ENCODE measurements at regions not wholly inside any gene's neighbourhood (a gene's known extent, or its start where the extent isn't known, plus 50 kb on each side); places are given as distances from the start of the nearest gene placed in this dataset.

DNA sequence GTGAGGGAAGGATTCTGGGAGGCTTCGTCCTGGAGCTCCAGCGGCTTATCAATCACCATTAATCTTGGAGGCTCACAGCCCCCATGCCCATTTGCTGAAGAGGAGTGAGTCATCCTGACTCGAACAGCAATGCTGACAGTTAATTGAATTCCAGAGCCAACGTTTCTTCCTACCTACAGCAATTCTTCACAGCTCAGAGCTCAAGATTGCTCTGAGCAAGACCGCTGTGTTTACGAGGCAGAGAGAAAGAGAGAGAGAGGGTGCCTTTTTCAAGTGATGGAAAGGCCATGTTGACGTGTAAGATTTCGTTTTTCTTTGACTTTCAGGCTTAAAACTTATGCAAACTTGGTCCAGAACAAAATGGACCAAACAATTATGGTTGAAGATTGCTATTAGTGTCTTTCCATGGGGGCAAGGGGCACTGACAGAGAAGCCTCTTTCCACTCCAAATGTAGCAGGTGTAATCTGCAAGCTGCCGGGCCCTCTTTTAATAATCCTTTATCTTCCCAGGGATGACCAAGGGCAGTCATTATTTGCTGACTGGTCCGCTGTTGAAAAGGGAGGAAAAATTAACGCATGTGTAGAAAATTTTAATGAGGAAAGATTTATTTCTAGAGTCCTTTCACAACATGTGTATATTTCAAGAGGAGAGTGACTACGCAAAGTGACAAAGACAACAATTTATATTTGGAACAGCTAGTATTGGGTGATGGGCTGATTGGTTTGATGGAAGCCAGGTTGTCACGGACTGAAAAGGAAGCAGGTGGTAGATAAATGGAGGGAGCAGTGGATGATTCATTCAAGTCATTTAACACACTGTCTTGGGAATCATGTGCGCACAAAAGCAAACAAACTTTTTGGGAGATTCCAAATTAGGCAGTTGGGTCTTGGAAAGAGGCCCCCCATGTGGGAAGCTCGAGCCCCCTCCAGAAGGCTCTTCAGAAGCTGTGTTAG is 136.1 kb upstream of the IRF2BP2 start (continued):
- TF ChIP-seq ZNF26 (tag by site-specific recombination; IDR thresholded peaks at IDR 0.05) (no peak), ZNF146 (tag by site-specific recombination; IDR thresholded peaks at IDR 0.05) (no peak), ZNF776 (tag by site-specific recombination; IDR thresholded peaks at IDR 0.05; ENCODE audit: borderline replicate concordance) (no peak), ZNF114 (tag by site-specific recombination; IDR thresholded peaks at IDR 0.05) (no peak), BCL11B (tag by site-specific recombination; IDR thresholded peaks at IDR 0.05; ENCODE audit: low read depth) (no peak), HOXA7 (CRISPR knock-in tag; IDR thresholded peaks at IDR 0.05; ENCODE audit: borderline replicate concordance) (no peak), ZNF2 (tag by site-specific recombination; IDR thresholded peaks at IDR 0.05) (peak; percentile 47; the same call in 1 of the 2 replicates), ZNF23 (tag by site-specific recombination; IDR thresholded peaks at IDR 0.05; ENCODE audit: borderline replicate concordance) (no peak), ZNF513 (tag by site-specific recombination; IDR thresholded peaks at IDR 0.05) (no peak), ZNF76 (tag by site-specific recombination; IDR thresholded peaks at IDR 0.05; ENCODE audit: borderline replicate concordance, low read depth) (0 out of 2 replicates have a peak, but pooled peaks have one; percentile 60), WT1 (tag by site-specific recombination; IDR thresholded peaks at IDR 0.05) (peak; percentile 35), ZNF501 (tag by site-specific recombination; IDR thresholded peaks at IDR 0.05) (0 out of 2 replicates have a peak, but pooled peaks have one; percentile 37), ZNF140 (tag by site-specific recombination; IDR thresholded peaks at IDR 0.05) (no peak), ZNF670 (tag by site-specific recombination; IDR thresholded peaks at IDR 0.05; ENCODE audit: low read depth) (no peak), ZNF280C (tag by site-specific recombination; IDR thresholded peaks at IDR 0.05) (no peak), ZNF274 (IDR thresholded peaks at IDR 0.05; ENCODE audit: low read length) (no peak), ZNF274 (tag by site-specific recombination; IDR thresholded peaks at IDR 0.05; ENCODE audit: borderline replicate concordance) (no peak), PRDM10 (tag by site-specific recombination; IDR thresholded peaks at IDR 0.05) (peak; percentile 51), ZNF292 (tag by site-specific recombination; IDR thresholded peaks at IDR 0.05; ENCODE audit: borderline replicate concordance, low read depth) (no peak), ZBTB8A (tag by site-specific recombination; IDR thresholded peaks at IDR 0.05) (no peak), ZNF585B (tag by site-specific recombination; IDR thresholded peaks at IDR 0.05) (no peak), ZFHX2 (tag by site-specific recombination; conservative IDR thresholded peaks at IDR 0.05) (peak; percentile 93), ZNF350 (tag by site-specific recombination; IDR thresholded peaks at IDR 0.05) (no peak), ZNF768 (tag by site-specific recombination; IDR thresholded peaks at IDR 0.05) (no peak)
- TF ChIP-seq, protein P1, sequence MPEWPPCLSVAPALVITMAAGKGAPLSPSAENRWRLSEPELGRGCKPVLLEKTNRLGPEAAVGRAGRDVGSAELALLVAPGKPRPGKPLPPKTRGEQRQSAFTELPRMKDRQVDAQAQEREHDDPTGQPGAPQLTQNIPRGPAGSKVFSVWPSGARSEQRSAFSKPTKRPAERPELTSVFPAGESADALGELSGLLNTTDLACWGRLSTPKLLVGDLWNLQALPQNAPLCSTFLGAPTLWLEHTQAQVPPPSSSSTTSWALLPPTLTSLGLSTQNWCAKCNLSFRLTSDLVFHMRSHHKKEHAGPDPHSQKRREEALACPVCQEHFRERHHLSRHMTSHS (tag by site-specific recombination; IDR thresholded peaks at IDR 0.05): no peak

Data from HEK293 (cell line).